ENCODE measurements at regions not wholly inside any gene's neighbourhood (a gene's known extent, or its start where the extent isn't known, plus 50 kb on each side); places are given as distances from the start of the nearest gene placed in this dataset.

DNA sequence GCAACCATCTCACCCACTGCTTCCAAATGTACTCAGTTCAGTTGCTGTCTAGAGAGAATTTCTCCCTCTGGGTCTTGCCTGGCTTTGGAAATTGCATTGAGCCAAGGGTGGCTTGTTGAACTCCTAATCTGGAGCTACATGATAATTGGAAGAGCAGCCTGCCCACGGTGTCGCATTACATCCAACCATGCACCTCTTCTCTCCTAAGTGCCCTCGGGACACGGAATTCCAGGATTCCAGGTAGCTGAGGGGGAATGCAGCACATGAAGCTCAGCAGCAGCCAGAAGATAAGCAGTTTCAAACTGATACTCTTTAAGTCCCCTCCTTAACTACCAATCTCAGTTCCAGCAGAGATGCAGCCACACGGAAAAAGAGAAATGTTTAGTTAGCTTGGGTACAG is 509.4 kb upstream of the KLF4 start:
- TF ChIP-seq, protein P1, sequence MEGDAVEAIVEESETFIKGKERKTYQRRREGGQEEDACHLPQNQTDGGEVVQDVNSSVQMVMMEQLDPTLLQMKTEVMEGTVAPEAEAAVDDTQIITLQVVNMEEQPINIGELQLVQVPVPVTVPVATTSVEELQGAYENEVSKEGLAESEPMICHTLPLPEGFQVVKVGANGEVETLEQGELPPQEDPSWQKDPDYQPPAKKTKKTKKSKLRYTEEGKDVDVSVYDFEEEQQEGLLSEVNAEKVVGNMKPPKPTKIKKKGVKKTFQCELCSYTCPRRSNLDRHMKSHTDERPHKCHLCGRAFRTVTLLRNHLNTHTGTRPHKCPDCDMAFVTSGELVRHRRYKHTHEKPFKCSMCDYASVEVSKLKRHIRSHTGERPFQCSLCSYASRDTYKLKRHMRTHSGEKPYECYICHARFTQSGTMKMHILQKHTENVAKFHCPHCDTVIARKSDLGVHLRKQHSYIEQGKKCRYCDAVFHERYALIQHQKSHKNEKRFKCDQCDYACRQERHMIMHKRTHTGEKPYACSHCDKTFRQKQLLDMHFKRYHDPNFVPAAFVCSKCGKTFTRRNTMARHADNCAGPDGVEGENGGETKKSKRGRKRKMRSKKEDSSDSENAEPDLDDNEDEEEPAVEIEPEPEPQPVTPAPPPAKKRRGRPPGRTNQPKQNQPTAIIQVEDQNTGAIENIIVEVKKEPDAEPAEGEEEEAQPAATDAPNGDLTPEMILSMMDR (IDR thresholded peaks at IDR 0.05) = no peak
- TF ChIP-seq POLR2A (IDR thresholded peaks at IDR 0.05) (no peak), POLR2AphosphoS5 (IDR thresholded peaks at IDR 0.05) (no peak)
